ENCODE measurements at regions not wholly inside any gene's neighbourhood (a gene's known extent, or its start where the extent isn't known, plus 50 kb on each side); places are given as distances from the start of the nearest gene placed in this dataset.
A peak's percentile ranks its signal among the peaks of the same experiment; 100 is the strongest.
"Not testable (repeated sequence)": the region's sequence is repeated elsewhere in the genome, so short reads cannot be mapped to it uniquely, and the experiment has no call there.

DNA sequence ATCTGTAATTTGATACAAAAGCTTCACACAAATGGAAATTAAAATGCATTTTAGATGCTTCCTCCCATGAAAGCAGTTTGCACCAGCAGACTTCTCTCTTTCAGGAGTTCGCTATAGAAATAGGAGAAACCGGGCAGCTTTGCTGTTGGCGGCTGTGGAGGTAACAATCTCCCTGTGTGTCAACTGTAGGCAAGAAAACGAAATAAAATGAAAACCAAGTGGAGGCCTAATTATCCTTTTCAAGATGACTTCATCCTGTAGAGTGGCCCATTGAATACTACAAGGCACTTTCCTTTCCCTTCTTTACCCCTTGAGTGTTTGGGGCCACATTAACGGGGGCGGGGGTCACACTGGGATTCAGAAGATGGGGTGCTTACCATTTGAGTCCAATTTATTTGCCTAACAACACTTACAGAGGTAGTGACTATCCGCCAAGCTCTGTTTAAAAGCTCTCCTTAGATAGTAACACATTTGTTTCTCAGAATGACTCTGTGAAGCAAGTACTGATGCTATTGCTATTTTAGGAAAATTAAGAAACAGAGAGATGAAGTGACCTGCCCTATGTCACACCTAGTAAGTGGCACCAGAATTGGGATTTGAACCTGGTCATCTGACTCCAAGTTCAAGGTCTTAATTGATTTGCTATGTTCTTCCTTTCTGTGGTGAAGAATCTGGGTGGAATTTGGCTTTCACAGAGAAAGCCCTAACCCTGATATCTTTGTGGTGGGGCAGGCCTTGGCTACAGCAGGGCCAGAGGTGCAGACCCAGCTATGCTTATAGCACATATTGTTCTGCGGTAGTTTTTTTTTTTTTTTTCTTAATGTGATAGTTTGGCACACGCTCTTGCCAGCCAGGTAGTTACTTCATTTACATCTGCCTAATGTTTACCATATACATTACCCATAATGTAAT is 125.5 kb upstream of the MPHOSPH6 start:
- DNase-seq = no peak

DNA sequence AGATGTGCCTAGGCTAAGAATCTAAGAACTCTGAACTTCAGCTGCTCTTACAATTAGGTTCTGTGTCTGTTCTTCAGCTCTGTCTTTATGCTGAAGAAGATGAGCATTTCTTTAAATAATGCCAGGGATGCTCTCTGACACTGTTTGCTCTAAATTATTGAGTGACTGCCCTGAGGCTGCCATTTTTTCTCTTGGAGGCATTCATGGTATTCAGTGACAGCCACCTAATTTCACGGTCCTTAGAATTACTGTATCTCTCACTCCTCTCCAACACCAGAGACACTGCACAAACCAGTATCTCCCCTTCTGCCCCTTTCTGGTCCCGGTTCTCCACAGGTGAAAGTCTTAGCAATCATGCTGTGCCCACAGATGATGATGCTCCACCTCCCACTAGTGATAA is 123.6 kb upstream of the MPHOSPH6 start:
- DNase-seq = no peak

DNA sequence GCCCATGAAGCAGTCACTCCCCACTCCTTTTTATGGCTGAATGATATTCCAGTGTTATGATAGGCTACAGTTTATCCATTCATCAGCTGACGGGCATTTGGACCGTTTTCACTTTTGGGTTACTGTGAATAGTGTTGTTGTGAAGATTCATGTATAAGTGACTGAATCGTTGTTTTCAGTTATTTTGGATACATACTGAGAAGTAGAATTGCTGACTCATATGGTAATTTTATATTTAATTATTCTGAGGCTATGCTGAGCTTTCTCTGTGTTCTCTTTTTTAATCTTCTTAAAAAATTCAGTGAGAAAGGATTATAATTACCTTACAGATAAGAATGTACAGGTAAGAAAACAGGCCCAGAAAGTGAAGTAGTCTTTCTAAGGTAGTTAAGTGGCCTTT is 117.9 kb upstream of the MPHOSPH6 start:
- no peak for DNase-seq

DNA sequence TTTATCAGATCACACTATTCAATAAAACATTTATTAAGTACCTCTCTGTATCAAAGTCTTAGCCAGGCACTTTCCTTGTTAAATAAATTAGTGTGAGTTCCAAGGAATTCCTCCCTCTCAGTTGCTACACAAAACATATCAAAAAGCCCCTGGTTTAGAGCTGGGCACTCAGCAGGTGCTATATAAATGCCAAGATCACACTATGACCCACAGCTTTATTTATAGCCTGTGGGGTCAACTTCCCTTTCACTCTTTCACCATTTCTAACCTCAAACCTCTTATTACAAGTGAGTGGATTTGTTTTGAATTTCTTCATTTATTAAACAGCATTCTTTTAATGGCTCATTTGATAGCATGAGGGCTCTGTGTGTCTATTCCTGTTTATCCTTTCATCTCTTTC is 112.6 kb upstream of the MPHOSPH6 start:
- DNase-seq = no peak

DNA sequence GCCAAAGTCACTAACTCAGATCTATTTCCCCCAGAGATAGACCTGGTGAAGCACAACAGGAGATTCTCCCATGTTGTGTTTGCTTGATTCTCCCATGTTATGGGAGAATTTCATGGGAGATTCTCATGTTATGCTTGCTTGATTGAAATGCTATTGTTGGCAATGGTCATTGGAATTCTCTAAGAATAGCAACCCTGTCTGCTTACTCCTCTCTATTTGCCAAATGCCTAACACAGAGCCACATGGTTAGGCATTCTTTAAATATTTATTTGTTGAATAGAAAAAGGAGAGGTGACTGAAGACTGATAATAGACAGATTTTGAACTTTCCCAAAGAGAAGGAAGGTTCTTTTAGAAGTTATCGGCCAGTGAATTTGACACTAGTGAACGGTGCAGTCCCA is 111.5 kb upstream of the MPHOSPH6 start:
- no peak for DNase-seq

DNA sequence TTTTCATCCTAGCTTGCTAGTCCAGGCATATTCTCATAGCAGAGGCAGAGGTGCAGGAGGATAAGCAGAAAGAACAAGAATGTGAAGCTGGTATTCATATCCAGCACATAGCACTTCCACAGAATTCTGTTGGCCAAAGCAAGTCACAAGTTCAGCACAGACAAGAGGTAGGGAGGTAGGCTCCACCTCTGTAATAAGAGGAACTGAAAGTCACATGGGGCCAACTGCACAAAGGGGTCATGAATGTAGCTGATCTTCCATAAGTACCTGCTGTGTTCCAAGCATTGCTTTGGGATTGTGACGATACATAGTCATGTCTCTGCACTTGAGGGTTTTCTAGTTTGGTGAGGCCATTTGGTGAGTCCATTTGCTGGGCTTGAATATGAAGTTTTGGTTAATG is 110.8 kb upstream of the MPHOSPH6 start:
- no peak for DNase-seq

DNA sequence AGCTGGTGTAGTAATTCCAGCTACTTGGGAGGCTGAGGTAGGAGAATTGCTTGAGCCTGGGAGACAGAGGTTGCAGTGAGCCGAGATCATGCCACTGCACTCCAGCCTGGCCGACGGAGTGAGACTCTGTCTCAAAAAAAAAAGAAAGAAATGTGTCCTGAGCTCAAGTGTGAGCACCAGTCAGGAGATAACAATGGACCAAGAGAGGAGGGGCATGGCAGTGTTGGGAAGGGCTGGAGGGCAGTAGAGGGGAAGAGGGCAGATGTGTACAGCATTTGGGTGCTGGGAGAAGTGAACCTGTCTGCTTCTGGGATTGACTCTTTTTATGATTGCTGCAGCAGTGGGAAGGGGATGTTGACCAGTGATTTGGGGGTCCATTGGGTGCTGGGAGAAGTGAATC is 105.3 kb upstream of the MPHOSPH6 start:
- not testable (repeated sequence) for DNase-seq

DNA sequence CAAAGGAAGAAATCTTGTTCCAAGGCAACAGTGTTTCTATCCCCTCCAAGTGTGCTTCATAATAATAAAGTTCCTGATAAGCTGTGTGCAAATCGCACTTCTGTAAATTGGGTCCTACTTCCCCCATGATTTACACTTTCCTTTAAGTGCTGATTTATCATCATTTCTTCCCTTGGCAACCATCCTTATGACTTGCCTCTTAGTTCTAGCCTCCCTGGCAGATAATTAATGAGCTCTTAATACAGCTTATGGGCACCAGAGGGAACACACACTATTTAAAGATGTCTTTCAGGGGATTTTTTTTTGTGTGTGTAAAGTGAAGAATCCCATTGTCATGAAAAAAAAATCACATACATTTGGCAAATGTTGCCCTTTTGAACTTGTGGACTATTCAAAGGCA is 101.6 kb upstream of the MPHOSPH6 start:
- no peak for DNase-seq

DNA sequence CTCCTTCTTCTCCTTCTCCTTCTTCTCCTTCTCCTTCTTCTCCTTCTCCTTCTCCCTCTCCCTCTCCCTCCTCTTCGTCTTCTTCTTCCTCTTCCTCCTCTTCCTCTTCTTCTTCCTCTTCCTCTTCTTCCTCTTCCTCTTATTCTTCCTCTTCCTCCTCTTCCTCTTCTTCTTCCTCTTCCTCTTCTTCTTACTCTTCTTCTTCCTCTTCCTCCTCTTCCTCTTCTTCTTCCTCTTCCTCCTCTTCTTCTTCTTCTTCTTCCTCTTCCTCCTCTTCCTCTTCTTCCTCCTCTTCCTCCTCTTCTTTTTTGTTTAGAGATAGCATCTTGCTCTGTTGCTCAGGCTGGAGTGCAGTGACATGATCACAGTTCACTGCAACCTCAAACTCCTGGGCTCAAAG is 97.7 kb upstream of the MPHOSPH6 start:
- DNase-seq = not testable (repeated sequence)

DNA sequence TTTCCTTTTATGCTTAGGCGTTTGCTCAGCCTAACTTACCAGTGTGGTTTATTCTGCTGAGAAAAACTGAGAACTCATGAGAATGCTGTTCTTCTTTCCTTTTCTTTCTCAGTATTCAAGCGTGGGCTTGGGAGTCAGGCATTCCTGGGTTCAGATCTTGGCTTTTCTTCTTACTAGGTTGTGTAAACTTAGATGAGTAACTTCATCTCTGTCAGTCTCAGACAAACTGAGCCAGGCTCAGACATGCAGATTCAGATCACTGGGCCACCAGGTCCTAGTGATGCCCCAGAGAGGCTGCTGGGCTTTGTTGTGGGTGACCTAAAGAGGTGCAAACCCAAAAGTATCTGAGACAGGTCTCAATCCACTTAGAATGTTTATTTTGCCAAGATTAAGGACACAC is 95.8 kb upstream of the MPHOSPH6 start:
- DNase-seq = no peak

DNA sequence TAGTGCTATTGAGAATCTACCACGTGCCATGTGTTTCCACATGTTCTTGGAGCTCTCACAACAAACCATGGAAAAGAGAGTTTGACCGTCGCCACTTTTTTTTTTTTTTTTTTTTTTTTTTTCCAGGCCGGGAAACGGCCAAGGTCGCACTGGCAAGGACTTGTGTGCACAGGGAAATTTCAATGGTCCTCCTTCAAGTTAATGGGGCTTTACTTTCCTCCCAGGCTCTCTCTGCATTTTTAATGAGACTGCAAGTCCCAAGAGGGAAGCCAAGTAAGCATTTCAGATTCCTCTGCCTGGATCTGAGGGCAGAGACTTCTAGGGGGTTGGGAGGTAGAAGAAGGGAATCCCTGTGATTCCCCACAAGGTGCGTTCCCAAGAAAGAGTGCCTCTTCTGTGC is 94.7 kb upstream of the MPHOSPH6 start:
- no peak for DNase-seq

DNA sequence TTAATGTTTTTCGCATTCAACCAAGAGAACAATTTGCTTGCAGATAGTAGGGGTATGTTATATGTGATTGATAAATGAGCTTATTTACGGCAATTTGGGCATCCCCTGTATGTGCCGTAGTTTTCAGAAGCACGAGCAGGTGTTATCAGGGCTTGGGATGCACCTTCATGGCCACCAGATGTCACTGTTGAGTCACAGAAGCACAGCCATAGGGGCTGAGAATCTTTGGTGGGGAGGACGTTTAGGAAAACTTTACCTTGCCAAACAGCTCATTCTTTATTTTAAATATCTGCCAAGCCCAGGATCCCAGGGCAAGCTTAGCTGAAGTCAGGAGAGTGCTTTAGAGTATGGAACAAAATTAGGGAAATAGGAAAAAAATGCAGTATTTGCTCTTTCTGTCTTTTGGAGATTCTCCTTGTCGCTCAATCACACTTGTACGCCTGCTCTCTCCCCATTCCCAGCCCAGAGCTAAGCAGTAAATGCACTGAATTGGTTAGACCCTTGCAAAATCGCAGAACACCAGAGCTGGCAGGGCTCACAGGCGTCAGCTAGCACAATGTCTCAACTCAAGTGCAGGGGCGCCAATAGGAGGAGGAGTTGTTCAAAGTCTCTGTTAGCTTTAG is 93.6 kb upstream of the MPHOSPH6 start:
- DNase-seq = peak; percentile 35

DNA sequence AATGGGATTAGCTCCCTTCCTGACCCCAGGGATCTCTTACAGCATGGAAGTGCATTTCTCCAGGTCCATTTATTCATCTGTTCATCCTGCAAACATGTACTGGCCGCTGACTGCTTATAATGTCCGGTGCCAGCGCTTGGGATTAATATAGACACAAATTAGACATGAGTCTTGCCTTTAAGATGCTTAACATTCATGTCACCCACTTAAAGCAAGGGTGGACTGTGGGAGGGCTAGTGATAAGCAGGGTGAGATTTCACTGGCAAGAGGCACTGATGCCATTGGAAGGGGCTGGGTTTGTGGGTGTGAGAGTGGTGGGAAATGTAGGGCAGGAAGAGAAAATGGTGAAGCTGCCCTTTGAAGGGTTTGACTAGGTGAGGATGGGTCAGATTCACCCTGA is 92.2 kb upstream of the MPHOSPH6 start:
- no peak for DNase-seq

DNA sequence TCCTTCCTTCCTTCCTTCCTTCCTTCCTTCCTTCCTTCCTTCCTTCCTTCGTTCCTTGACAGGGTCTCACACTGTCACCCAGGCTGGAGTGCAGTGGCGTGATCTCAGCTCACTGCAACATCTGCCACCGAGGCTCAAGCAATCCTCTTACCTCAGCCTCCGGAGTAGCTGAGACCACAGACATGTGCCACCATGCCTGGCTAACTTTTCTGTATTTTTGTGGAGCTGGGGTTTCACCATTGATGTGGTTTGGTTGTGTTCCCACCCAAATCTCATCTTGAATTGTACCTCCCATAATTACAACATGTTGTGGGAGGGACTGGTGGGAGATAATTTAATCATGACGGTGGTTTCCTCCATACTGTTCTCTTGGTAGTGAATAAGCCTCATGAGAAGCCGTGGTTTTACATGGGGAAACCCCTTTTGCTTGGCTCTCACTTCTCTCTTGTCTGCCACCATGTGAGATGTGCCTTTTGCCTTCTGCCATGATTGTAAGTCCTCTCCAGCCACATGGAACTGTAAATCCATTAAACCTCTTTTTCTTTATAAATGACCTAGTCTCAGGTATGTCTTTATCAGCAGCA is 90.3 kb upstream of the MPHOSPH6 start:
- no peak for DNase-seq

DNA sequence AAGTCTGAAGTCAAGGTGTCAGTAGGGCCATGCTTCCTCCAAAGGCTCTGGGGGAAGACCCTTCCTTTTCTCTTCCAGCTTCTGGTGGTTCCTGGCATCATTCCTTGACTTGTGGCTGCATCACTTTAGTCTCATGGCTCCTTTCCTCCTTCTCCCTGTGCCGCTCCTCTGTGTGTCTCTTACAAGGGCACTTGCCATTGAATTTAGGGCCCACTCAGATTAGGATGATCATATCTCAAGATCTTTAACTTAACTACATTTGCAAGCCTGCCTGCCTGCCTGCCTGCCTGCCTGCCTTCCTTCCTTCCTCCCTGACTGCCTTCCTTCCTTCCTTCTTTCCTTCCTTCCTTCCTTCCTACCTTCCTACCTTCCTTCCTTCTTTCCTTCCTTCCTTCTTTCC is 89.7 kb upstream of the MPHOSPH6 start:
- no peak for DNase-seq

DNA sequence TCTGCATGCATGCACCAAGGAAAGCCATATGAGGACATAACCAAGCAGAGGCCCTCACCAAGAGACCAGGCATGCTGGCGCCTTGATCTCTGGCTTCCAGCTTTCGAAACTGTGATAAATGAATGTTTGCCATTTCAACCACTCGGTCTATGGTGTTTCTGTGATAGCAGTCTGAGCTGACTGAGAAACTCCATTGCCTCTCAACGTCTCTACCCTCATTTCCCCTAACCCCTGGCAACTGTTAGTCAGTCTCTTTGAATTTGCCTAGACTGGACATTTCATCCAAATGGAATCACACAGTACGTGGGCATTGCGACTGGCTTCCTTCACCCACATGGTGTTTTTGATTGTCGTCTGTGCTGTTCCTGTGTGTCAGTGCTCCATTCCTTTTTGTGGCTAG is 88.0 kb upstream of the MPHOSPH6 start:
- no peak for DNase-seq

DNA sequence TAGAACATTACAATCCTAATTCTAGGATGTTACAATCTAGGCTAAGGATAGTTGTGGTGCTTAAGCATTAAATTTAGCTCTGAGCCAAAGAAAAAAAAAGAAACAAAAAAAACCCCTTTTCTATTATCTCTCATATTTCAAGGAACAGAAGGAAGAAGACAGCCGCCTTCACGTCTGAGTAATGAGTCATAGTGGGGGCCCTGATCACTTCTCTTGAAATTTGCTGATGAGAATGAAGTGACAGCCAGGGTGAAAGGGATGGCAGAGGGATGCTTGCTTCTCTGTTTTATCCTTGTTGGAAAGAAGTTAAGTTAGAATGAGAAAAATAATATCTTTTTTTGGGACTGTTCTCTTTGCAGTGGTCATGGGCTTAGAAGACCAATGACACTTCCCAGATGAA is 82.6 kb upstream of the MPHOSPH6 start:
- DNase-seq = no peak

DNA sequence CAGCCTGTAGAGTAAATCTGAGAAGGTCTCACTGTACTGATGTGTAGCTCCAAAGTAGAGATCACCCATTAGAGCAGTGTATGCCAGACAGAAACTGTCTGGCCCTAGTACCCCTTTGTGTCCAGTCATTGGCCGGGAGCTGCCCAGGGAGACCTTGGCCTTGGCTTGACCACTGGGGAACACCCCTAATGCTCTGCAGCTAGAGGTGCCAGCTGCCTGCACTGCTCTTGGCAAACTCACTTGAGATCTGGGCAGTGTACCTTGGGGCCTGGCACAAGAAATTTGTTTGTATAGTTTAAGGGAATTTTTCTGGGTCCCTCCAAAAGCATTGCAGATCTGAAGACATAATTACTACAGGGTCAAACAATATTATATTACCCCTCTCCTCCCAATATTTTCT is 78.7 kb upstream of the MPHOSPH6 start:
- DNase-seq = no peak

DNA sequence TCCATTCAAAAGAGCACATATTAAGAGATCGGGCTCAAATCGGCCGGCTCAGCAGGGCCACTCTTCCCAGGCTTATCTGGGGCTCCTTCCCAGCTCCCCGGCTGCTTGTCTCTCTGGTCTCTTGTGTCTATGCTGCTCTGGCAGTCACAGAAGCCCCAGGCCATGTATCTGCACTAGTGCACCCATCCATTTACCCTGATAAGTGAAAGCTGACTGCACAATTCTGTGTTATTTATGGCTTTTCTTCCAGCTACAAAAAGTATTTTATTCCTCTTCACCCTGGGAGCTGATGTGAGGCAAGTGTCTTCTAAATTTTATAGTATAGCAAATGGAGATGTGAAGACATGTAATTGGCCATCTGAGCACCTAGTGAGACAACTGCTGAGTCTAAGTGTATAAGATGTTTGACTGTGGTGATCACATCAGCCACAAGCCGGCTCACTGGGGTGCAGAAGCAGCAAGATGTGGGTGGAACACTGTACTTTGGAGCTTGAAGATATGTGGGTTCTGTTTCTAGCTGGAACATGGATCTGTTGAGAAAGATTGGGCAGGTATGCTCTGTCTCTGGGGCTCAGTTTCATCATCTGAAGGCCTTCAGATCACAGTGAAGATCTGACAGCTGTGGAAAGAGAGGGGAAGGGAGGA is 78.1 kb upstream of the MPHOSPH6 start:
- DNase-seq = no peak

DNA sequence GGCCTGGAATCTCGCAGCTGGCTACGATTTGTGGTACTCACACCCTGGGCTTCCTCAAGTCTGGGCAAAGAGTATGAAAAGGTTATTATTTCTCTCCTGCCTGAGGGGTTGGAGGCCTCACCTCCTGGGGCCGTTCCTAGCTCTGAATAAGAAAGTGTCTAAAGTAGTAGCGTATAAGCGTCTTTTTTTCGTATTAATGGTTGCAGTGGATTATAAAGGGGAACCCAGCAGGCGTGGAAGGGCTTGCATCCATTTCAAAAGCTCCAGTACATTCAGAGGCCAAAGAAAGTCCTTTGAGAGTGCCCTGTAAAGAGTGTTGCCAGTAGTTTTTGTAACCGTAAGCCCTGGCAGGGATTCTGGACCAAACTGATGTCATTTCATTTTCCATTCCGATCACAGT is 72.2 kb upstream of the MPHOSPH6 start:
- no peak for DNase-seq

DNA sequence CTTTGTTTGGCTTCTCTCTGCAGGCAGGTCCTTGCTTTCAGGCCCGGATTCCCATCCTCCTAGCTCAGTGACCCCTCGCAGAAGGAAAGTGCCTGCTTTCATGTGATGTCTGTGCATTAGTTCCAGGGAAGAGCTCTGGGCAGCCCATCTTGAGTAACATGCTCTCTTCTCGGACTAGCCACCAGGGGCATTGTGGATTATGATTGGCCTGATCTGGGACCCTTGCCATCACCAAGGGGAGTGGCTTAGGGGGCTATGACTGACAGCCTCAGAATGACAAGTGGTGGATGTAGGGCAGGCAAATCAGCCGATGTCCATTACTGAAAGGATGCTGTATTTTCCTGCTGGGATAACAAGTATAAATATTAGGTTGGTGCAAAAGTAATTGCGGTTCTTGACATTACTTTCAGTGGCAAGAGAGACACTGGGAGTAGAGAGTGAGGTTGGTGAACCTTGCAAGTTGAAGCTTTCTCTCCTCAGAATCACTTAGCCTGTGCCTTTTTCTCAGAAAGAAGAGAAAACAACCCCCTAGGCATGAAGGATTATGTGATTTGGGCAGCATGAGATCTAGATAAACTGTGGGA is 71.5 kb upstream of the MPHOSPH6 start:
- no peak for DNase-seq

DNA sequence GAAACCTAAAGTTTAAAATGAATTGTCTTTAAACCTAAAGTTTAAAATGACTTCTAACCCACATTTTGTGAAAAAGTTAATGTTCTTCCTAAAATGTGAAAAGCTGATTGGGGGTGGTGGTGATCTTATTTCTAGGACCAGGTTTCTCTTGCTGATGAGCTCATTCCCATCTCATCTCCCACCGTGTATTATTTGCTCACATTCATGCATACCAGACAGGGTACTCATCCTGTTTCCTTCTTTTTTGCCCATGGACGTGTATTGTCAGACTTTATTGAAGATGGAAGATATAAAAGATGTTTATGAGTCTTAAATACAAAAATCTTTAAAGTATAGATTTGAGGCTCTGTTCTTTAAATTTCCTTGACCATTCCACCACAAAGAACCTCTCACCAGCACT is 70.1 kb upstream of the MPHOSPH6 start:
- no peak for DNase-seq

DNA sequence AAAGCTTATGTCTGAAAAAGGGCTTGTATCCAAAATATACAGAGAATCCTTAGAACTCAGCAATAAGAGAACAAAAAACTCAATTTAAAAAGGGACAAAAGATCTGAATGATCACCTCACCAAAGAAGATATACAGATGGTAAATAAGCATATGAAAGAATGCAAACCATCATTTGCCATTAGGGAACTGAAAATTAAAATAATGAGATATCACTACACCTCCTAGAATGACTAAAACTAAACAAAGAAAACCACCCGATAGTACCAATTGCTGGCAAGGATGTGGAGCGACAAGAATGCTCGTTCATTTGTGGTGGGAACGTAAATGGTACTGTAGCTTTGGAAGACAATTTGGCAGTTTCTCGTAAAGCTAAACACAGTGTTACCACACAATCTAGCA is 66.9 kb upstream of the MPHOSPH6 start:
- no peak for DNase-seq

Data from stimulated activated CD4-positive, alpha-beta T cell treated with anti-CD3 and anti-CD28 coated beads, Interleukin-1b, Interleukin-23, amount 100 ng/mL, for 48 hours (primary cell).